Neural progenitor cell (in vitro differentiated cells): ENCODE measurements at regions not wholly inside any gene's neighbourhood (a gene's known extent, or its start where the extent isn't known, plus 50 kb on each side); places are given as distances from the start of the nearest gene placed in this dataset.

Source experiments
- DNase-seq: peaks from one replicate; pipeline ENCODE4 v3.0.0-alpha.2; 2016; ENCODE audit warnings: low spot score
- H2AFZ ChIP-seq: fragments of 200-600 bp; sonication (generic); replicated peaks from 2 replicates; pipeline ENCODE4 v1.6.1; 2016; ENCODE audit warnings: antibody characterized with exemption
- H3F3A ChIP-seq: fragments of 200-600 bp; sonication (generic); 2 replicates; pipeline ENCODE4 v1.6.1; 2016; ENCODE audit warnings: antibody characterized with exemption, low read depth
- H3K27ac ChIP-seq: fragments of 200-600 bp; sonication (generic); 2 replicates; pipeline ENCODE4 v1.5.1; 2016; ENCODE audit warnings: mild to moderate bottlenecking
- H3K27me3 ChIP-seq: fragments of 200-600 bp; sonication (generic); 2 replicates; pipeline ENCODE4 v1.6.1; 2016; ENCODE audit warnings: mild to moderate bottlenecking, moderate library complexity
- H3K36me3 ChIP-seq: fragments of 200-600 bp; sonication (generic); 2 replicates; pipeline ENCODE4 v1.5.1; 2016
- H3K4me1 ChIP-seq: fragments of 200-600 bp; sonication (generic); 2 replicates; pipeline ENCODE4 v1.6.1; 2016; ENCODE audit warnings: mixed run types
- H3K4me2 ChIP-seq: fragments of 200-600 bp; sonication (generic); 2 replicates; pipeline ENCODE4 v1.6.1; 2016
- H3K4me3 ChIP-seq: fragments of 200-600 bp; sonication (generic); 2 replicates; pipeline ENCODE4 v1.5.1; 2016
- H3K79me2 ChIP-seq: fragments of 200-600 bp; sonication (generic); 2 replicates; pipeline ENCODE4 v1.6.1; 2016; ENCODE audit warnings: low read depth
- H3K9ac ChIP-seq: fragments of 200-600 bp; sonication (generic); 2 replicates; pipeline ENCODE4 v1.6.1; 2016
- H3K9me3 ChIP-seq: fragments of 200-600 bp; sonication (generic); 2 replicates; pipeline ENCODE4 v1.5.1; 2016; ENCODE audit warnings: low read depth
- H4K20me1 ChIP-seq: fragments of 200-600 bp; sonication (generic); 2 replicates; pipeline ENCODE4 v1.6.1; 2016; ENCODE audit warnings: low read depth
- H3K27ac Mint-ChIP-seq: 3 replicates; pipeline ENCODE4 v1.8.0; 2021; ENCODE audit warnings: mixed read lengths
- H3K27me3 Mint-ChIP-seq: 2 replicates; pipeline ENCODE4 v1.8.0; 2022; ENCODE audit warnings: low read depth, mild to moderate bottlenecking, inconsistent platforms, moderate library complexity, mixed read lengths; ENCODE audit not compliant: insufficient read depth
- H3K36me3 Mint-ChIP-seq: 3 replicates; pipeline ENCODE4 v1.8.0; 2021; ENCODE audit warnings: mixed read lengths
- H3K4me1 Mint-ChIP-seq: 3 replicates; pipeline ENCODE4 v1.8.0; 2021; ENCODE audit warnings: mixed read lengths
- H3K4me3 Mint-ChIP-seq: 3 replicates; pipeline ENCODE4 v1.8.0; 2021; ENCODE audit warnings: mild to moderate bottlenecking, moderate library complexity, mixed read lengths
- H3K9me3 Mint-ChIP-seq: 3 replicates; pipeline ENCODE4 v1.8.0; 2020; ENCODE audit warnings: mixed read lengths
- EZH2 ChIP-seq: fragments of 200-600 bp; sonication (generic); IDR thresholded peaks from 2 replicates; pipeline ENCODE4 v1.6.1; 2017; ENCODE audit warnings: antibody characterized with exemption, mild to moderate bottlenecking, moderate library complexity
- EZH2phosphoT487 ChIP-seq: fragments of 200-600 bp; sonication (generic); IDR thresholded peaks from 2 replicates; pipeline ENCODE4 v1.6.1; 2017; ENCODE audit warnings: antibody characterized with exemption
- TF ChIP-seq, protein P1 (sequence below): fragments of 200-600 bp; sonication (generic); IDR thresholded peaks from 2 replicates; pipeline ENCODE4 v1.5.1; 2017; ENCODE audit warnings: antibody characterized with exemption, mild to moderate bottlenecking

DNA sequence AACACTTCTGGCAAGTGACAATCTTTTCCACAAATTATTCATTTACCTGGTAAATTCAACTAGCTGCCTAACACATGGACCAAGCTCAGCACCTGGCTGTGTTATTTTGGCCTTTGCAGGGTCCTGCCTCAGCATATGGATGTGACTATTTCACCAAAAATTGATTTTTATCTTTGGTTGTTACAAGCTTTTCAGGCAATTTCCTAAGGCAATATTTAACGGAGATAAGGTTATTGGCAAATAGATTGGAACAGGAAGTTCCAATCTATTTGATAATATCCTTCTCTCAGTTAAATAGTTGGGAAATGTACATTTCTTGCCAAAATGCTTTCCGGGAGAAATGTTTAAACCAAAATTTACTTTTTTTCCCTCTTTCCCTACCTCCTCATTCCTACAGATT lies 415.2 kb upstream of the SMARCA2 start:
- Mint-ChIP-seq H3K27me3 (no peaks in the 10 kb centered on the region), H3K36me3 (no peaks in the 10 kb centered on the region), H3K9me3 (no peaks in the 10 kb centered on the region), H3K4me1 (no peaks in the 10 kb centered on the region), H3K27ac (no peak overlapping the region), H3K4me3 (no peak overlapping the region)
- Histone ChIP-seq H3F3A (no peaks in the 10 kb centered on the region), H3K27me3 (no peaks in the 10 kb centered on the region), H3K4me1 (no peaks in the 10 kb centered on the region), H3K4me2 (no peak overlapping the region), H3K9ac (no peak overlapping the region), H3K36me3 (no peaks in the 10 kb centered on the region), H3K9me3 (peaks cover 8% of the 10 kb centered on the region), H4K20me1 (no peaks in the 10 kb centered on the region), H3K79me2 (no peaks in the 10 kb centered on the region), H3K27ac (no peak overlapping the region), H2AFZ (no peak overlapping the region), H3K4me3 (no peak overlapping the region)
- TF ChIP-seq EZH2 = no peak
- TF ChIP-seq EZH2phosphoT487 = no peak
- TF ChIP-seq, protein P1, sequence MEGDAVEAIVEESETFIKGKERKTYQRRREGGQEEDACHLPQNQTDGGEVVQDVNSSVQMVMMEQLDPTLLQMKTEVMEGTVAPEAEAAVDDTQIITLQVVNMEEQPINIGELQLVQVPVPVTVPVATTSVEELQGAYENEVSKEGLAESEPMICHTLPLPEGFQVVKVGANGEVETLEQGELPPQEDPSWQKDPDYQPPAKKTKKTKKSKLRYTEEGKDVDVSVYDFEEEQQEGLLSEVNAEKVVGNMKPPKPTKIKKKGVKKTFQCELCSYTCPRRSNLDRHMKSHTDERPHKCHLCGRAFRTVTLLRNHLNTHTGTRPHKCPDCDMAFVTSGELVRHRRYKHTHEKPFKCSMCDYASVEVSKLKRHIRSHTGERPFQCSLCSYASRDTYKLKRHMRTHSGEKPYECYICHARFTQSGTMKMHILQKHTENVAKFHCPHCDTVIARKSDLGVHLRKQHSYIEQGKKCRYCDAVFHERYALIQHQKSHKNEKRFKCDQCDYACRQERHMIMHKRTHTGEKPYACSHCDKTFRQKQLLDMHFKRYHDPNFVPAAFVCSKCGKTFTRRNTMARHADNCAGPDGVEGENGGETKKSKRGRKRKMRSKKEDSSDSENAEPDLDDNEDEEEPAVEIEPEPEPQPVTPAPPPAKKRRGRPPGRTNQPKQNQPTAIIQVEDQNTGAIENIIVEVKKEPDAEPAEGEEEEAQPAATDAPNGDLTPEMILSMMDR = no peak
- no peak for DNase-seq

- TF ChIP-seq, protein P1 = no peak
- TF ChIP-seq EZH2phosphoT487 (no peak), EZH2 (no peak)
- no peaks in the 10 kb centered on the region for H3K27me3 ChIP-seq
- no peaks in the 10 kb centered on the region for H3K36me3 Mint-ChIP-seq
- H3K9me3 Mint-ChIP-seq = no peaks in the 10 kb centered on the region
- H3K4me3 ChIP-seq = no peak overlapping the region
- no peak overlapping the region for H3K4me3 Mint-ChIP-seq
- no peaks in the 10 kb centered on the region for H3K79me2 ChIP-seq
- H3K4me2 ChIP-seq = no peak overlapping the region
- H3K36me3 ChIP-seq = no peaks in the 10 kb centered on the region
- H2AFZ ChIP-seq = no peak overlapping the region
- H3K27ac Mint-ChIP-seq = no peak overlapping the region
- DNase-seq = no peak
- H3F3A ChIP-seq = no peaks in the 10 kb centered on the region
- no peaks in the 10 kb centered on the region for H3K4me1 Mint-ChIP-seq
- no peaks in the 10 kb centered on the region for H3K4me1 ChIP-seq
- no peak overlapping the region for H3K27ac ChIP-seq
- no peaks in the 10 kb centered on the region for H3K27me3 Mint-ChIP-seq
- peaks cover 10% of the 10 kb centered on the region for H3K9me3 ChIP-seq
- no peak overlapping the region for H3K9ac ChIP-seq
- H4K20me1 ChIP-seq = no peaks in the 10 kb centered on the region
These were observed 410.1 kb upstream of the SMARCA2 start for GRCh38 chr9:1604942-1605560.

- Mint-ChIP-seq H3K27ac (no peak overlapping the region), H3K36me3 (no peaks in the 10 kb centered on the region), H3K4me3 (no peak overlapping the region), H3K27me3 (no peaks in the 10 kb centered on the region), H3K4me1 (no peaks in the 10 kb centered on the region), H3K9me3 (no peaks in the 10 kb centered on the region)
- DNase-seq = no peak
- H2AFZ ChIP-seq = no peak overlapping the region
- no peak overlapping the region for H3K9ac ChIP-seq
- H3F3A ChIP-seq = no peaks in the 10 kb centered on the region
- H3K4me1 ChIP-seq = no peaks in the 10 kb centered on the region
- no peaks in the 10 kb centered on the region for H3K36me3 ChIP-seq
- TF ChIP-seq EZH2 (no peak), EZH2phosphoT487 (no peak)
- TF ChIP-seq, protein P1 = no peak
- no peak overlapping the region for H3K4me3 ChIP-seq
- H3K27ac ChIP-seq = no peak overlapping the region
- H3K9me3 ChIP-seq = peaks cover 12% of the 10 kb centered on the region
- H4K20me1 ChIP-seq = no peaks in the 10 kb centered on the region
- no peaks in the 10 kb centered on the region for H3K79me2 ChIP-seq
- H3K27me3 ChIP-seq = no peaks in the 10 kb centered on the region
- no peak overlapping the region for H3K4me2 ChIP-seq
These were observed 408.9 kb upstream of the SMARCA2 start for GRCh38 chr9:1606253-1606652.
